Cerebellar cortex (tissue), 1 donor: ENCODE measurements at regions not wholly inside any gene's neighbourhood (a gene's known extent, or its start where the extent isn't known, plus 50 kb on each side); places are given as distances from the start of the nearest gene placed in this dataset.

ENCODE experiments used
- DNase-seq: peaks from one replicate; pipeline ENCODE4 v3.0.0-alpha.2; 2015; ENCODE audit warnings: low spot score

- DNase-seq: no peak
These were observed 87.8 kb upstream of the LPP start for GRCh38 chr3:188066141-188066540.

- no peak for DNase-seq
These were observed 86.0 kb upstream of the LPP start for GRCh38 chr3:188067932-188068331.

- DNase-seq: no peak
These were observed 85.6 kb upstream of the LPP start for GRCh38 chr3:188068342-188068741.

- DNase-seq: no peak
These were observed 82.3 kb upstream of the LPP start for GRCh38 chr3:188071636-188072035.

GRCh38 chr3:188076176-188076575, 77.8 kb upstream of the LPP start:
- peak; percentile 68 for DNase-seq

- no peak for DNase-seq
These were observed 76.7 kb upstream of the LPP start for GRCh38 chr3:188077160-188077799.

- DNase-seq: no peak
These were observed 73.9 kb upstream of the LPP start for GRCh38 chr3:188080091-188080490.

- no peak for DNase-seq
These were observed 71.9 kb upstream of the LPP start for GRCh38 chr3:188082031-188082430.

- DNase-seq: no peak
These were observed 71.5 kb upstream of the LPP start for GRCh38 chr3:188082450-188082849.

- DNase-seq: no peak
These were observed 70.9 kb upstream of the LPP start for GRCh38 chr3:188083011-188083410.

- DNase-seq: no peak
These were observed 69.0 kb upstream of the LPP start for GRCh38 chr3:188084752-188085583.

- peak; percentile 43 for DNase-seq
These were observed 68.1 kb upstream of the LPP start for GRCh38 chr3:188085584-188086560.

GRCh38 chr3:188088948-188089685, 64.8 kb upstream of the LPP start:
- no peak for DNase-seq

GRCh38 chr3:188090620-188091309, 63.2 kb upstream of the LPP start:
- no peak for DNase-seq

- DNase-seq: no peak
These were observed 62.2 kb upstream of the LPP start for GRCh38 chr3:188091746-188092145.

GRCh38 chr3:188092648-188093047, 61.3 kb upstream of the LPP start:
- no peak for DNase-seq

GRCh38 chr3:188095431-188095830, 58.5 kb upstream of the LPP start:
- DNase-seq: no peak

- no peak for DNase-seq
These were observed 56.2 kb upstream of the LPP start for GRCh38 chr3:188097791-188098190.

- DNase-seq: no peak
These were observed 54.0 kb upstream of the LPP start for GRCh38 chr3:188099907-188100306.

GRCh38 chr3:188102861-188103547, 51.0 kb upstream of the LPP start:
- no peak for DNase-seq

- DNase-seq: no peak
These were observed 49.9 kb upstream of the LPP start for GRCh38 chr3:188104050-188104449.
